ENCODE measurements at regions not wholly inside any gene's neighbourhood (a gene's known extent, or its start where the extent isn't known, plus 50 kb on each side); places are given as distances from the start of the nearest gene placed in this dataset.

DNA sequence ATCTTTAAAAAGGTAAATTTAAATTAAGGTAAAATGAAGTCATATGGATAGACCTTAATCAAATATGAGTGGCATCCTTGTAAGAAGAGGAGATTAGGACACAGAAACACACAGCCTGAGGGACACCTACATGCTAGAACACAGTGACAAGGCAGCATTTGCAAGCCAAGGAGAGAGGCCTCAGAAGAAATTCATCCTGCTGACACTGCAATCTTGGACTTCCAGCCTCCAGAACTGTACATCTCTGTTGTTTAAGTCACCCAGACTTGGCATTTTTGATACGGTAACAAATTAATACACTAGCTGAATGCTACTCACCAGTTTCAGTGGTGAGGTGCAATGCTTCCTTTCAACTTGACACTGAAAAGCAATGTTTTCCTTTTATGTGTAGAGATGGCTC lies 305.0 kb downstream of the TDRD15 start:
- Histone ChIP-seq H3K27ac (ENCODE audit: low read depth, low read length, severe bottlenecking) (no peak overlapping the region), H3K4me1 (ENCODE audit: control insufficient read depth, insufficient read depth, low read length, poor library complexity, severe bottlenecking) (peaks cover 12% of the 10 kb centered on the region), H3K4me3 (ENCODE audit: extremely low read depth, insufficient read depth, low read length, poor library complexity, severe bottlenecking) (no peak overlapping the region), H3K36me3 (ENCODE audit: control insufficient read depth, insufficient read depth, low read length) (no peaks in the 10 kb centered on the region), H3K9me3 (ENCODE audit: control insufficient read depth, low read length) (peaks cover 6% of the 10 kb centered on the region)
- WGBS, 2 experiments (ENCODE audit: insufficient coverage in 2 of 2): 80 to 100% methylated on average over 1 of the region's 1 CpG

DNA sequence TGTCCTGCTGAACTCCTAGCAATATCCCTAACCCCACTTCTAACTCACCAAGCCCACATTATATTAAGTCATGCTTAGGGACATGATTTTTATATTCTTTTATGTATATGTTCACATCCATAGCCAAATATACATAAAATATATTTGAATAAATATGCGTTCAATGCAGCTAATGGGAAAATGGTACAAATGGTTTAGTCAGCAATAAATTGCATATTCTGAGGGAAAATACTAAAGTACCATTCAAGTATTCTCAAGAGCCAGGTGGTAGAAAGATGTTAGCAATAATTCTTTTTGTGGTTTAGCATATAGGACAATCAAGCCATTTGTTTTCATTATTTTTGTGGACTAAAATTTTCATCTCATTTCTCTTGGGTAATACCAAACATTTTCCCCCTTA lies 306.0 kb downstream of the TDRD15 start:
- peaks cover 6% of the 10 kb centered on the region for H3K9me3 ChIP-seq (ENCODE audit: control insufficient read depth, low read length)
- no peak overlapping the region for H3K4me3 ChIP-seq (ENCODE audit: extremely low read depth, insufficient read depth, low read length, poor library complexity, severe bottlenecking)
- H3K4me1 ChIP-seq (ENCODE audit: control insufficient read depth, insufficient read depth, low read length, poor library complexity, severe bottlenecking): peaks cover 8% of the 10 kb centered on the region
- no peak overlapping the region for H3K27ac ChIP-seq (ENCODE audit: low read depth, low read length, severe bottlenecking)
- no CpG with 5 or more reads among the region's 1 CpG for WGBS, 2 experiments (ENCODE audit: insufficient coverage in 2 of 2)
- no peaks in the 10 kb centered on the region for H3K36me3 ChIP-seq (ENCODE audit: control insufficient read depth, insufficient read depth, low read length)

DNA sequence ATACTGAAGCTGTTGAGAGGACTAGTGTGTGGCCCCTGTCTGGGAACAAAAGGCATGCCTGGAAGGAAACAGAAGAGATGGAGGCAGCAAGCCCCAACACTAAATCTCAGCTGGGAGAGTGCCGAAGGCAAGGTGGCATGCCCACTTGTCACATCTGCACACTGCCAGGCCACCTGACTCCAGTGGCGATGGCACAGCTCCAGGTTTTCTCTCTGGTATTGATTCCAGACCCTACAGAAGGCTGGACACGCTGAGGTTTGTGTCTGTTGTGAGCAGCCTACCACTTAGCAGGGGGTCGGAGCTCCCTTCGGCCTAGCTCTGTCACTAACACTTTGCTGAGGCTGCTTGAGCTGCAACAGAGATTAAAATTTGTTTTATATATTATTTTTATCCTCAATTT lies 307.3 kb downstream of the TDRD15 start:
- WGBS, 2 experiments (ENCODE audit: insufficient coverage in 2 of 2): 96% methylated on average over 3 of the region's 5 CpGs; no CpG with 5 or more reads in 1 of the 2 experiments
- Histone ChIP-seq H3K4me1 (ENCODE audit: control insufficient read depth, insufficient read depth, low read length, poor library complexity, severe bottlenecking) (peaks cover 8% of the 10 kb centered on the region), H3K4me3 (ENCODE audit: extremely low read depth, insufficient read depth, low read length, poor library complexity, severe bottlenecking) (no peak overlapping the region), H3K27ac (ENCODE audit: low read depth, low read length, severe bottlenecking) (no peak overlapping the region), H3K36me3 (ENCODE audit: control insufficient read depth, insufficient read depth, low read length) (no peaks in the 10 kb centered on the region), H3K9me3 (ENCODE audit: control insufficient read depth, low read length) (peaks cover 6% of the 10 kb centered on the region)

DNA sequence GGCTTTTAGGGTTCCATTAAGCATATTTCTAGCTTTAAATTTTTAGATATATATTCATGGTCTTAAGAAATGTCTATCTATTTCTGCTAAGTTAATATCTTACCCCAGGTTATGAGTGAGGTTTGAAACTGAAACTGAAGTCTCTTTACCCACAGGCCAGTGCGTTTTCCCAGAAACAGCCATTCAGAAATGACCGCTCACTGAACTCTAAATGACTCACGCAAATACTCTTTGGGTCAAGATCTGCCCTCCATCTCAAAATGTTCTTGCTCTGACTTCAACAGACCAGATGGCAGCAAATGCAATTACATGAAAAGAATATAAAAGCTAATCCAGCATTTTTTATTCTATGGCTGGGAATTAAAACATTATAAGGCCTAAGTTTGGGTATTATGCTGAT lies 315.2 kb downstream of the TDRD15 start:
- Histone ChIP-seq H3K9me3 (ENCODE audit: control insufficient read depth, low read length) (no peaks in the 10 kb centered on the region), H3K36me3 (ENCODE audit: control insufficient read depth, insufficient read depth, low read length) (no peaks in the 10 kb centered on the region), H3K27ac (ENCODE audit: low read depth, low read length, severe bottlenecking) (no peak overlapping the region), H3K4me1 (ENCODE audit: control insufficient read depth, insufficient read depth, low read length, poor library complexity, severe bottlenecking) (no peaks in the 10 kb centered on the region), H3K4me3 (ENCODE audit: extremely low read depth, insufficient read depth, low read length, poor library complexity, severe bottlenecking) (no peak overlapping the region)
- WGBS, 2 experiments (ENCODE audit: insufficient coverage in 2 of 2): 93 to 94% methylated on average over 2 to 3 of the region's 3 CpGs

DNA sequence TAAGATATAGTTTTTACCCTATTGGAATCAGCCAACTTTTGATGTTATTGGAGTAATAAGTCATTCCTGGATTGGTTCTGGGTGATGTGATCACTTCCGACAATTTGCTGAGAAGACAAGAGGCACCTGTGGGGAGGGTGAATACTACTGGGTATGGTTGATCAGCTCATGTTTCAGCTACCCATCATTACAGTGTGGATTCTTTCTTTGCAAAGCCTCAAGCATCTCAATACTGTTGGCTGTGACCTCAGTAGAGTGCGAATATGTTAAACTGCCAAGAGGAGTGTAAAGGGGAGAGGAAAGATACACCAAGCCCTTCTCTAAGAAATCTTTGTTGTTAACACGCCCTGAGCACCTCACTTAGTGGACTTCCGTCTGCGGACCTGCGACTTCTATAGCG lies 317.7 kb downstream of the TDRD15 start:
- Histone ChIP-seq H3K9me3 (ENCODE audit: control insufficient read depth, low read length) (no peaks in the 10 kb centered on the region), H3K36me3 (ENCODE audit: control insufficient read depth, insufficient read depth, low read length) (no peaks in the 10 kb centered on the region), H3K27ac (ENCODE audit: low read depth, low read length, severe bottlenecking) (no peak overlapping the region), H3K4me3 (ENCODE audit: extremely low read depth, insufficient read depth, low read length, poor library complexity, severe bottlenecking) (no peak overlapping the region), H3K4me1 (ENCODE audit: control insufficient read depth, insufficient read depth, low read length, poor library complexity, severe bottlenecking) (no peaks in the 10 kb centered on the region)
- 63 to 88% methylated on average over 2 to 6 of the region's 7 CpGs for WGBS, 2 experiments (ENCODE audit: insufficient coverage in 2 of 2)

DNA sequence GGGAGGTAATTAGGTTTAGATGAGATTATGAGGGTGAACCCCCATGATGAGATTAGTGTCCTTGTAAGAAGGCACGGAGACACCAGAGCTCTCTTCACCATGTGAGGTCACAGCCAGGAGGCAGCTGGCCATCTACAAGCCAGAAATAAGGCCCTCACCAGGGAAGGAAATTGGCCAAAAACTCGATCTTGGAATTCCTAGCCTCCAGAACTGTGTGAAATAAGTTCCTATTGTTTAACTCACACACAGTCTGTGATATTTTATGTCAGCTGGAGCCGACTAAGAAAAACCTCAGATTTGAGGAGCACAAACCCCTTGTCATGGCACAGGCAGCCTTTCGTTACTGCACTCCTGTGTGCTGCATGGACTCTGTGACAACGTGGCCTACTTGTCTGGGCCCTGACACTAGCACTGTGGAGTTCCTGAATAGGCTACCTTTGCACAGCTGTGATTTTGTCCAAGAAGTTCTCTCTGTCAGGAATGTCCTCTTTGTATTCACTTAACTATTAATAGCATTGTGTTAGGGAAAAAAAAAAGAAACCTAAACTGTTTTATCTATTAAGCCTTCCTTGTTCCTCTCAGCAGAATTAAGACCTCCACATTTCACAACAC lies 319.8 kb downstream of the TDRD15 start:
- Histone ChIP-seq H3K36me3 (ENCODE audit: control insufficient read depth, insufficient read depth, low read length) (no peaks in the 10 kb centered on the region), H3K9me3 (ENCODE audit: control insufficient read depth, low read length) (no peaks in the 10 kb centered on the region), H3K4me1 (ENCODE audit: control insufficient read depth, insufficient read depth, low read length, poor library complexity, severe bottlenecking) (no peaks in the 10 kb centered on the region), H3K27ac (ENCODE audit: low read depth, low read length, severe bottlenecking) (no peak overlapping the region), H3K4me3 (ENCODE audit: extremely low read depth, insufficient read depth, low read length, poor library complexity, severe bottlenecking) (no peak overlapping the region)
- WGBS, 2 experiments (ENCODE audit: insufficient coverage in 2 of 2): 85 to 86% methylated on average over 4 of the region's 5 CpGs

DNA sequence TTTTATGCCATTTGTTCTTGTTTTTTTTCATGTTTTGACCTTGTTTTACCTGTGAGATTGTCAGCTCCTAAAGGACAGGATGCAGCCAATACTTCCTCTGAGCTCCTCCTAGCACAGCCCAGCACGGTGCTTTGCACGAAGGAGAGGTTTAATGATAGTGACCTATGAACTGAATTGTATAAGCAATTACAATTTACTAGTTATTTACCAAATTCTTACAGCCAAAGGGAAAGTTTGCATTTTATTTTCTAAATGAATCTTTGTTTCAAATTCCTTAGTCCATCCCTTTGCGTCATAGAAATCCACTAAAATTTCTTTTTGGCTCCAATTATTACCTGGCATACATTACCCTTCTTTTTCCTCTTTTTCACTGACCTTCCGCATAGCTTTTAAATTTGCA lies 326.1 kb downstream of the TDRD15 start:
- H3K36me3 ChIP-seq (ENCODE audit: control insufficient read depth, insufficient read depth, low read length): no peaks in the 10 kb centered on the region
- WGBS, 2 experiments (ENCODE audit: insufficient coverage in 2 of 2): 100% methylated on average over 2 of the region's 4 CpGs; no CpG with 5 or more reads in 1 of the 2 experiments
- no peak overlapping the region for H3K27ac ChIP-seq (ENCODE audit: low read depth, low read length, severe bottlenecking)
- peaks cover 4% of the 10 kb centered on the region for H3K4me1 ChIP-seq (ENCODE audit: control insufficient read depth, insufficient read depth, low read length, poor library complexity, severe bottlenecking)
- H3K9me3 ChIP-seq (ENCODE audit: control insufficient read depth, low read length): no peaks in the 10 kb centered on the region
- H3K4me3 ChIP-seq (ENCODE audit: extremely low read depth, insufficient read depth, low read length, poor library complexity, severe bottlenecking): no peak overlapping the region

DNA sequence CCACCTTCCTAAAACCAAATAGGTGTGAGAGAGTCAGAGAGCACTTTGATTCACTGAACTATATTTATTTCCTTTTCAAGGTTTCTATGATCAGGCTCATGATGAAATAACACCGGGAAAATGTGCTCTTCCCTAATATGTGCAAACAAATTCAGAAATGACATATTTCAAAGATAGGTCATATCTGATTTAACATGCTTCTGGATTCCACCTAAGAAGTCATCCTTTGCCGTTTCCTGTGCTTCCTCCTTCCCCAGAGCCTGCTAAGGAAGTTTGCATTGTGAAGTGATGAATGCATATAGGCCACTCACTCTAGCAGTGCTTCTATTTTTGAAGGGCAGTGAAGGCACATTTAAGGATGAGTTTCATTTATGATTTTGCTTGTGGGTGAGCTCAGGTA lies 327.6 kb downstream of the TDRD15 start:
- no peak overlapping the region for H3K4me3 ChIP-seq (ENCODE audit: extremely low read depth, insufficient read depth, low read length, poor library complexity, severe bottlenecking)
- WGBS, 2 experiments (ENCODE audit: insufficient coverage in 2 of 2): no CpG with 5 or more reads among the region's 2 CpGs
- H3K27ac ChIP-seq (ENCODE audit: low read depth, low read length, severe bottlenecking): no peak overlapping the region
- no peaks in the 10 kb centered on the region for H3K9me3 ChIP-seq (ENCODE audit: control insufficient read depth, low read length)
- H3K4me1 ChIP-seq (ENCODE audit: control insufficient read depth, insufficient read depth, low read length, poor library complexity, severe bottlenecking): peaks cover 4% of the 10 kb centered on the region
- H3K36me3 ChIP-seq (ENCODE audit: control insufficient read depth, insufficient read depth, low read length): no peaks in the 10 kb centered on the region

DNA sequence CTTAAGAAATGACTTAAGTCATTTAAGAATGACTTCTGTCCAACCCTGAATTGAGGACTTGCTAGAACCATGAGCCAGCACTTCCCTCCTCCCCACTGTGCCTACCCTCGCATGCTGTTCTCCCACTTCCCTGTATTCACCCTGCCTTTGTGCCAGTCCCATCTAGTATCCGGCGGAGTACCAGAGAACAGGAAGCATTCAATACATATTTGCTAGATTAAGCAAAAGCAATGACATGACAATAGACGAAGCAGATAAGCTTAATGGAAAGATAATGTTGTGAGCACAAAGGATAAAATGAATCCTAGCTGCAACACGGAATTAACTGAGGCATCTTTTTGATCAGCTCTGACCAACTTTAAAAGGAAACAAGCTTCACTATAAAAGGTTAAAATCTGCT lies 328.5 kb downstream of the TDRD15 start:
- Histone ChIP-seq H3K27ac (ENCODE audit: low read depth, low read length, severe bottlenecking) (no peak overlapping the region), H3K4me3 (ENCODE audit: extremely low read depth, insufficient read depth, low read length, poor library complexity, severe bottlenecking) (no peak overlapping the region), H3K9me3 (ENCODE audit: control insufficient read depth, low read length) (no peaks in the 10 kb centered on the region), H3K4me1 (ENCODE audit: control insufficient read depth, insufficient read depth, low read length, poor library complexity, severe bottlenecking) (peaks cover 4% of the 10 kb centered on the region), H3K36me3 (ENCODE audit: control insufficient read depth, insufficient read depth, low read length) (no peaks in the 10 kb centered on the region)
- 65 to 92% methylated on average over 2 of the region's 5 CpGs for WGBS, 2 experiments (ENCODE audit: insufficient coverage in 2 of 2)

DNA sequence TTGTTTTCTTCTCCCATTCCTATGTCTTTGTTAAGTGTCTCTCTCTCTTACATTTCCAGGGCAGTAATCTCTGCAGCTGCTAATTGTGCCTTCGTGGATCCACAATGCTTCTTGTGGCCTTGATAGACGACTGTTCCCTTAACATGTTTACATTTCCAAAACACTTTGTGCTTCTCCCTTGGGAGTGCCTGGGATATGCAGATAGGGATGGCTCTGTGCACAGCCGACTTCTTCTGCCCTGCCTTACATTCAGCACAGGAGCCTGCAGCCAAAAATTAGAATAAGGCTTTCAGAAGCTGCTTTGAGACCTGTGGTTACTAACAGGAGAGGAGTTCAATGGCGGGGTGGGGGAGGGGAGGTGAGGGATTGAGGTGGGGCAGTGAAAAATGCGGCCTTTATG lies 328.9 kb downstream of the TDRD15 start:
- no peak overlapping the region for H3K4me3 ChIP-seq (ENCODE audit: extremely low read depth, insufficient read depth, low read length, poor library complexity, severe bottlenecking)
- H3K36me3 ChIP-seq (ENCODE audit: control insufficient read depth, insufficient read depth, low read length): no peaks in the 10 kb centered on the region
- peaks cover 4% of the 10 kb centered on the region for H3K4me1 ChIP-seq (ENCODE audit: control insufficient read depth, insufficient read depth, low read length, poor library complexity, severe bottlenecking)
- no peaks in the 10 kb centered on the region for H3K9me3 ChIP-seq (ENCODE audit: control insufficient read depth, low read length)
- H3K27ac ChIP-seq (ENCODE audit: low read depth, low read length, severe bottlenecking): no peak overlapping the region
- WGBS, 2 experiments (ENCODE audit: insufficient coverage in 2 of 2): 10 to 38% methylated on average over 2 to 3 of the region's 5 CpGs

DNA sequence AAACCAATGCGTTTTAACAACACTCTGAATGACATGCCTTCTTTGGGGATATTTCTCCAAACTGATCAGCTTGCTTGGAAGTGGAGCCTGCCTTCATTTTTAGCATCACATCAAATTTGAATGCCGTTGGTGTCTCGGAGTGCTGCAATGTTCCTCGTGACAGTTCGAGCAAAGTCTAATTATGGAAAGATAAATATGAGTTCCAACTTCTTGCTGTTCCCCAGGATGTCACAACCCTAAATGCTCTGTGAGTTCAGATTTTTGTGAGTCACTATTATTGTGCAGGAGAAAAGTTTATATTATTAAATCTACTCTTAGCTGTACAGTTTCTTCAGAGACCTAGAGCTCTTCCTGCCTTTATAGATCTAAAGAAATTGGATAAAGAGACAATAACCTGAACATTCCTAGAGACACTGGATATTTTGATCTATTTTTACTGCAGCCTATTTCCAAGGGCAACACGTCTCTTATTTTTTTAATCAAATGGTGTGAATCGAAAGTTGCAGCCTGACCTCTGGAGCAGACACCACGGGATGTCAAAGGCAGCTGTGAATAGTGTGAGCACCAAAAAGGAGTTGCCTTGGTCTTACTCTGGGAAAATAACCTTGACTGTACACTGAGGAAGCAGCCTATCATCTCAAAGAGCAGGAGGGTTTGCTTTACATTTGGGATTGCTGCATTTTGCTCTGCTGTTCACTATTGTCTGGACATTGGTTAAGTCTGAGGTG lies 330.1 kb downstream of the TDRD15 start:
- Histone ChIP-seq H3K9me3 (ENCODE audit: control insufficient read depth, low read length) (no peaks in the 10 kb centered on the region), H3K4me3 (ENCODE audit: extremely low read depth, insufficient read depth, low read length, poor library complexity, severe bottlenecking) (no peak overlapping the region), H3K27ac (ENCODE audit: low read depth, low read length, severe bottlenecking) (no peak overlapping the region), H3K4me1 (ENCODE audit: control insufficient read depth, insufficient read depth, low read length, poor library complexity, severe bottlenecking) (peaks cover 4% of the 10 kb centered on the region), H3K36me3 (ENCODE audit: control insufficient read depth, insufficient read depth, low read length) (no peaks in the 10 kb centered on the region)
- 95 to 98% methylated on average over 3 to 6 of the region's 8 CpGs for WGBS, 2 experiments (ENCODE audit: insufficient coverage in 2 of 2)
